ENCODE measurements at regions not wholly inside any gene's neighbourhood (a gene's known extent, or its start where the extent isn't known, plus 50 kb on each side); places are given as distances from the start of the nearest gene placed in this dataset.
"Not testable (repeated sequence)": the region's sequence is repeated elsewhere in the genome, so short reads cannot be mapped to it uniquely, and the experiment has no call there.

DNA sequence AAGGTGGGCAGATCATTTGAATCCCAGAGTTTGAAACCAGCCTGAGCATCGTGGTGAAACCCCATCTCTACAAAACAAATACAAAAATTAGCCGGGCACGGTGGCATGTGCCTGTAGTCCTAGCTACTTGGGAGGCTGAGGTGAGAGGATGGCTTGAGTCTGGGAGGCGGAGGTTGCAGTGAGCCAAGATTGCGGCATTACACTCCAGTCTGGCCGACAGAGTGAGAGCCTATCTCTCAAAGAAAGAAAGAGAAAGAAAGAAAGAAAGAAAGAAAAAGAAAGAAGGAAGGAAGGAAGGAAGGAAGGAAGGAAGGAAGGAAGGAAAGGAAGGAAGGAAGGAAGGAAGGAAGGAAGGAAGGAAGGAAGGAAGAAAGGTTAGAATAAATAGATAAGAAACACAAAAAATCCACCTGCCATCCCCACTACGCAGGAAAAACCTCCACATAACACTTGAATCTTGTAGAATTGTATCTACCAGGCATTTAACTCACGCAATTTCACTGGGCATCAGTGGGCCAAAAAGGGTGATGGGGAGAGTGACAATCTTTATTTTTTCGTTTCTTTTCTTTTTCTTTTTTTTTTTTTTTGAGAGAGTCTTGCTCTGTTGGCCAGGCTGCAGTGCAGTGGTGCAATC, 58.3 kb upstream of the PTPN1 start:
- not testable (repeated sequence) for ATAC-seq

DNA sequence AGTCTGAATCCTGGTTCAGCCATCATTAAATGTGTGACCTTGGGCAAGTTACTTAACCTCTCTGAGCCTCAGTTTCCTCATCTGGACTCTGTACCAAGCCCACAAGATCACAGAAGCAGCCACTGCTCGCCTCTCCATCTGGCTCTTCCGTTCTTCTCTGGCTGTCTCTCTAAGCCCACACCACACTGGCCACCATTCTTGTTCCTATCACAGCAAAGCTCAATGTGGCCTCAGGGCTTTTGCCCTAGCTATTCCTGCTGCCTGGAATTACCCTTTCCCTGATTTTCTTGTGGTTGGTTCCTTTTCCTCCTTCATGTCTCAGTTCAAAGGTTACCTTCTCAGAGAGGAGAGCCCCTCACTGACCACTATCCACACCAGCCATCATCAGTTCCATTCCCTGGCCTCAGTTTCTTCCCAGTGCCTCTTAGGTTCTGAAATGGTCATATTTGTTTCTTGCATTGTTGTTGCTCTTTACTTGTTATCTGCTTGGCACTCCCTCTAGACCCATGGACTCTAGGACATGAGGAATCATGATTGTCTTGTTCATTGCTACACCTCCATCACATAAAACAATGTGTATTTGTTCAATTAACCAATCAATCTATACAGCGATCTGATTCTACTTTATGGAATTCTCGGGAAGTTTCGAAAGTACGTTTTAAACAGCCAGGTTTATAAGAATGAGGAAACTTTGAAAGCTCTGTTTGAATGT, 56.5 kb upstream of the PTPN1 start:
- no peak for ATAC-seq

GRCh38 chr20:50455245-50455644, 54.9 kb upstream of the PTPN1 start:
- ATAC-seq, result not testable (repeated sequence)

DNA sequence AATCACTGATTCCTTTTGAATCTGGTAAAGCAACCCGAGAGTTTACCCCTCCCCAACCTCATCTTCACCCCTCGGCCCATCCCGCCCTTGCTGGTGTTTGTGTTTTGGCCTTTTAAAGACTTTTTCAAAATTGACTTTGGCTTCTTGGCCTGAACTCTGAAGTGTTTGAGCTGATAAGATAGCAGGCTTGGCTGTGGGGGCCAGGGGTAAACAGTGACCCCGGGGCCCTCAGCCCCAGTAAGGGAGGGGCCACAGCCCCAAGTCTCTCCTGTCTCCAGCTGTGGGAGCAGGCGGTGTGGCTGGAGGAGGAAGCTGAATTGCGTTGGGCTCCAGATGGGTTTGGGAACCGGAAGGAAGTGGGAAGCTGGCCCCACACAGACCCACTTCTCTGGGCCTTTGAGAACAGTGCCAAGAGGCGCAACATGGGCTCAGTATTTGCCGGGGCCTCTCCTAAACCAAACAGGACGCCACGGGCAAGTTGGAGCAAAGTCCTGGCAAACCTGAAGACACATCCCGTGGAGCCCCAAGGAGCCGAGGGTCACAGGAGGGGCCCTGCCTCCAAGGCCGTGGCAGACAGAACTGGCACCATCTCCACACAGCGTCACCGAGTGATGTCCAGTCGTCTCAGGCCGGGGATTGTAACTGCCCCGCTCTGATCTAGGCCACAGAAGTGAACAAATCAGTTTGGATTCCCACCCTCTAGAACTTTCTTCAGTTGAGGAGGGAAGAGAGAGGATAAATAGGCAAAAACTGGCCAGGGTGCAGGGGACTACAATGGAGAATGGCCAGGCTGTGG, 54.3 kb upstream of the PTPN1 start:
- ATAC-seq, result no peak

DNA sequence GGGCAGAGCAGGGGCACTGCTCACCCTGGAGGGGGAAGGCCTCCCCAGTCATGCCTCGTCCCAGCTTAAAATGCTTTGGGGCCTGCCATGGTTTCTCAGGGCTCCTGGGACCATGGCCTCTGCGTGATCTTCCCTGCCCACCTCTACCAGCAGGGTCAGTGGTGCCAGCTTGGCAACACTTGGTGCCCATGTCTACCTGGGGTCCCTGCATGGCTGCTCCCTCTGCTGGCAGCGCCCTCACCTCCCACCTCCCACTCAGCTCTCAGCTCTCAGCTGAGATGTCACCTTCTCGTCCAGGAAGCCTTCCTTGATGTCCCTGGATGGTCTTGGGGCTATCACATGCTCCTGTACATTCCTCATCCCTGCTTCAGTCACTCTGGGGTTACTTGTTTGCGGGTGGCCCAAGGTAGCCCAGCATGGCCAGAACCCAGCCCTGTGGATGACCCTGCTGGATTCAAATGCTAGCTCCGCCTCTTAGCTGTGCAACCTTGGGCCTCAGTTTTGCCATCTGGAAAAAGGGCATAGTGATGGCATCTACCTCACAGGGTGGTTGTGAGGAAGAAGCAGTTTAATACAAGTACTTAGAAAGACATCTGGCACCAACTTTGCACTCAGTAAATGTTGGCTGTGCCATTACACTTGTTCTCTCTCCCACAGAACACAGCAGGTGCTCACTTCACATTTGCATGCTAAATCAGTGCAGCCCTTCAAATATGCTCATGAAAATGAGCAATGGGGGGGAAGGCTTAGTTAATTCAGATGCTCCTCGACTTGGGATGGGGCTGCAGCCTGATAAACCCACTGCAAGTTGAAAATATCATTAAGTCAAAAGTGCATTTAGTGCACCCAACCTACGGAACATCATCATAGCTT, 53.5 kb upstream of the PTPN1 start:
- ATAC-seq, result no peak

GRCh38 chr20:50459124-50459918, 50.9 kb upstream of the PTPN1 start:
- ATAC-seq, result no peak

GRCh38 chr20:50460115-50460607, 50.0 kb upstream of the PTPN1 start:
- no peak for ATAC-seq

All from activated CD4-positive, CD25-positive, alpha-beta regulatory T cell treated with anti-CD3 and anti-CD28 coated beads, Interleukin-2, amount 50 U/mL, for 24 hours (primary cell).